Suprapubic skin (tissue), 4 donors: ENCODE measurements at regions not wholly inside any gene's neighbourhood (a gene's known extent, or its start where the extent isn't known, plus 50 kb on each side); places are given as distances from the start of the nearest gene placed in this dataset.

Experiments
- DNase-seq, 2 donors: peaks; one replicate each; pipeline ENCODE4 v3.0.0-alpha.2; 2019; ENCODE audit warnings: low spot score in 2 of 2
- H3K27ac ChIP-seq: fragments of 200-600 bp; sonication (generic); one replicate; pipeline ENCODE4 v1.5.1; 2019
- H3K27me3 ChIP-seq: fragments of 200-600 bp; sonication (generic); one replicate; pipeline ENCODE4 v1.5.1; 2019
- H3K36me3 ChIP-seq: fragments of 200-600 bp; sonication (generic); one replicate; pipeline ENCODE4 v1.5.1; 2019
- H3K4me1 ChIP-seq: fragments of 200-600 bp; sonication (generic); one replicate; pipeline ENCODE4 v1.5.1; 2019
- H3K4me3 ChIP-seq: fragments of 200-600 bp; sonication (generic); one replicate; pipeline ENCODE4 v1.5.1; 2019; ENCODE audit warnings: mild to moderate bottlenecking
- H3K9me3 ChIP-seq: fragments of 200-600 bp; sonication (generic); one replicate; pipeline ENCODE4 v1.5.1; 2019
- CTCF ChIP-seq, 2 donors: fragments of 200-600 bp in 1 of 2; fragments of 450-650 bp in 1 of 2; sonication (generic) in 1 of 2; IDR thresholded peaks; one replicate each; pipeline ENCODE4 v1.5.1; 2016 to 2019; ENCODE audit warnings: antibody characterized with exemption in 2 of 2, mild to moderate bottlenecking in 1 of 2, moderate library complexity in 1 of 2
- EP300 ChIP-seq: sonication (generic); formaldehyde crosslinking; IDR thresholded peaks from one replicate; pipeline ENCODE4 v1.6.1; 2017; ENCODE audit warnings: antibody characterized with exemption
- POLR2A ChIP-seq, 2 donors: fragments of 450-650 bp; IDR thresholded peaks; one replicate each; pipeline ENCODE4 v1.6.1; 2017; ENCODE audit warnings: antibody characterized with exemption in 2 of 2, mild to moderate bottlenecking in 2 of 2, moderate library complexity in 2 of 2
- POLR2AphosphoS5 ChIP-seq, 3 donors: sonication (generic); formaldehyde crosslinking; IDR thresholded peaks; one replicate each; pipeline ENCODE4 v1.6.1; 2017; ENCODE audit warnings: antibody characterized with exemption in 3 of 3
- WGBS: methylation state at CpG from one replicate; pipeline ENCODE4 v1.1.5; 2018; 5-methylcytosine and 5-hydroxymethylcytosine counted together

DNA sequence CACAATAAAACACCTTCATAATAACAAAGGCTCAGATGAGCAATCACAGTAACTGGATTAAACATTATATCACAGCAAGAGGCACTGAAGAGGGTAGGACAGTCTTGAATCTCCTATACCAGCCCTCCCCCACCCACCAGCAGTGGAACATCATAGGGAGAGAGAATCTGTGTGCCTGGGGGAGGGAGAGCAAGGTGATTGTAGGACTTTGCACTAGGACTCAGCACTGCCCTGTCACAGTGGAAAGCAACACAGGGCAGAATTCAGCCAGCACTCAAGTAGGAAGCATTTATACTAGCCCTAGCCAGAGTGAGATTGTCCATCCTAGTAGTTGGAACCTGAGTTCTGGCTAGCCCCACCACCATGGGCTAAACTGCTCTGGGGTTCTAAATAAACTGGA is 400.2 kb downstream of the HAO1 start:
- Histone ChIP-seq H3K36me3 (no peaks in the 10 kb centered on the region), H3K27ac (no peak overlapping the region), H3K9me3 (no peaks in the 10 kb centered on the region), H3K4me1 (no peaks in the 10 kb centered on the region), H3K4me3 (no peak overlapping the region), H3K27me3 (no peaks in the 10 kb centered on the region)
- TF ChIP-seq POLR2A (IDR thresholded peaks at IDR 0.05) (no peak), EP300 (no peak), POLR2AphosphoS5 (IDR thresholded peaks at IDR 0.05) (no peak), CTCF (IDR thresholded peaks at IDR 0.05) (no peak)
- no peak for DNase-seq

DNA sequence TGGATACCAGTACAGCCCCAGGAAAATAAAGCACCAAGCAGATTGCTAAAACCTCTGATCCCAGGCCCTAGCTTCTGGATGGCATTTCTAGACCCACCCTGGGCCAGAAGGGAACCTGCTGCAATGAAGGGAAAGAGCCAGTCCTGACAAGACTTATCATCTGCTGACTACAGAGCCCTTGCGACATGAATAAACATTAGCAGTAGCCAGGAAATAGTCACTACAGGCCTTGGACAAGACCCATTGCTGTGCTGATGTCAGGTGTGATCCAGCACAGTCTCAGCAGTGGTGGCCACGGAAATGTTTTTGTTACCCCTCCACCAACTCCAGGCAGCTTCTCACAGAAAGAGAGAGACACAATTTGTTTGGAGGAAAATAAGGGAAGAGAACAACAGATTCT is 399.3 kb downstream of the HAO1 start:
- Histone ChIP-seq H3K36me3 (no peaks in the 10 kb centered on the region), H3K27ac (no peak overlapping the region), H3K27me3 (no peaks in the 10 kb centered on the region), H3K9me3 (no peaks in the 10 kb centered on the region), H3K4me3 (no peak overlapping the region), H3K4me1 (no peaks in the 10 kb centered on the region)
- TF ChIP-seq POLR2AphosphoS5 (IDR thresholded peaks at IDR 0.05) (no peak), EP300 (no peak), CTCF (IDR thresholded peaks at IDR 0.05) (no peak), POLR2A (IDR thresholded peaks at IDR 0.05) (no peak)
- 83% methylated on average over 2 of the region's 2 CpGs for WGBS
- DNase-seq = no peak

- no peak for DNase-seq
Observed at GRCh38 chr20:7571101-7571500, 369.2 kb downstream of the HAO1 start.

GRCh38 chr20:7571521-7572055 is 368.7 kb downstream of the HAO1 start:
- no peak overlapping the region for H3K27ac ChIP-seq
- no peaks in the 10 kb centered on the region for H3K9me3 ChIP-seq
- TF ChIP-seq CTCF (IDR thresholded peaks at IDR 0.05) (no peak), POLR2AphosphoS5 (IDR thresholded peaks at IDR 0.05) (no peak), POLR2A (IDR thresholded peaks at IDR 0.05) (no peak), EP300 (no peak)

More at GRCh38 chr20:7571101-7571500, 369.2 kb downstream of the HAO1 start:
- no peaks in the 10 kb centered on the region for H3K9me3 ChIP-seq
- WGBS = 76% methylated on average over 3 of the region's 3 CpGs
- H3K27ac ChIP-seq = no peak overlapping the region
- no peaks in the 10 kb centered on the region for H3K27me3 ChIP-seq
- TF ChIP-seq EP300 (no peak), CTCF (IDR thresholded peaks at IDR 0.05) (no peak), POLR2A (IDR thresholded peaks at IDR 0.05) (no peak), POLR2AphosphoS5 (IDR thresholded peaks at IDR 0.05) (no peak)
- H3K4me1 ChIP-seq = no peaks in the 10 kb centered on the region
- H3K36me3 ChIP-seq = no peaks in the 10 kb centered on the region
- H3K4me3 ChIP-seq = no peak overlapping the region

GRCh38 chr20:7579888-7580287 is 360.4 kb downstream of the HAO1 start:
- Histone ChIP-seq H3K4me1 (no peaks in the 10 kb centered on the region), H3K27me3 (no peaks in the 10 kb centered on the region), H3K27ac (no peak overlapping the region), H3K4me3 (no peak overlapping the region), H3K36me3 (no peaks in the 10 kb centered on the region), H3K9me3 (no peaks in the 10 kb centered on the region)
- no peak for TF ChIP-seq EP300
- TF ChIP-seq POLR2AphosphoS5 (IDR thresholded peaks at IDR 0.05) = no peak
- TF ChIP-seq CTCF (IDR thresholded peaks at IDR 0.05) = no peak
- TF ChIP-seq POLR2A (IDR thresholded peaks at IDR 0.05) = no peak
- 89% methylated on average over 3 of the region's 3 CpGs for WGBS
- no peak for DNase-seq

More at GRCh38 chr20:7571521-7572055, 368.7 kb downstream of the HAO1 start:
- Histone ChIP-seq H3K4me1 (no peaks in the 10 kb centered on the region), H3K27me3 (no peaks in the 10 kb centered on the region), H3K4me3 (no peak overlapping the region), H3K36me3 (no peaks in the 10 kb centered on the region)
- DNase-seq = no peak
- WGBS = 61% methylated on average over 5 of the region's 5 CpGs
